ENCODE measurements at regions not wholly inside any gene's neighbourhood (a gene's known extent, or its start where the extent isn't known, plus 50 kb on each side); places are given as distances from the start of the nearest gene placed in this dataset.

DNA sequence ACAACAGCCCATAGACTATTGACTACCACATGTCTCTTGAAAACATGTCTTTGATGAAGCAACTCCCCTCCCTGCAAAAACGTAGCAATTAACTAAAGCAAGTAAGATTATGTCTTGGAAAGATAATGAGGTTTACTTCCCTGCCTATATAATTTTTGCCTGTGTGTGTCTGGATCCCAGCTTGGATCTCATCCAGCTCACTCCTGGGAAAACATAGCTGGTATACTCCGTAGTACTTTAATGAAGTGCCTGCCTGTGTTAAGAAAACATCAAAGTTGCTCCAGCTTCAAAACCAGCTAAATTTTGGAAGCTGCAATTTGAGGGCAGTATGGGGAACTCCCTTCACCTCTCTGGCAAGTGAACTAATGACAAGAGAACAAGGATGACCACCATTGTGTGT lies 182.6 kb upstream of the C9orf72 start:
- no peak for DNase-seq

DNA sequence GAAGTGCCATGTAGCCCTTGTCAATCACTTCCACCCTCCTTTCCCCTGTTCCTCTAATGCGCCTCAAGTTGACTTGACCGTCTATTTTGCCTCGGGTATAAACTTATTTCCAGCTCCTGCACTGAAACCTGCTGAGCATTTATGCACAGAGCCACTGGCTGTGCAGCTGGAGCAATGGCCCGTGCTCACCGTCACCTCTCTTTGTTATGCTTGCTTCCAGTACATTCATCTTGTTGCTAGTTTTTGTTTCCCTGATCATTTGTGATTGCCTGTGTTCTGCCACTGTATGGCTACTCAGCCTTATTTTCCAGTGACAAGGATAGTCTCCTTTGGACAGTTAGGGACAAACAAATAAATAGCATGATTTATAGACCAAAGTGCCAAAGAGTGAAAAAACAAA lies 183.1 kb upstream of the C9orf72 start:
- no peak for DNase-seq

DNA sequence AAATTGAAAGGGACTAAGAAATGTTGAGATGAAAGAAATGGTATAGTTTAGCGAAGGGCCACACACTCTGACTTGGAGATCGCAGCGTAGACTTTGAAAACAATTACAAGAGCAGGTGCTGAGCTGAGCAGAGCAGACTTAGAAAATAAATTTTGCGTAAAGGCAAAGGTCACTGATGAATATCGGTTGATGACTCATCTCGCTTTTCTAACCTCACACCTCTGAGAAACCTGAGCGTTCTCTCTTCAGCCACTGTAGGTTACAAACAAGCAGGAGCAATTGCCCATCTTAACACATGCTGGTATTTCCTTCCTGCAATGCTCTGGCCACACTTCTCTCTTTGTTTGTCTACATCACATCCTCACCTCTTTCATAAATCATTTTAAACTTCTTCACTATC lies 190.6 kb upstream of the C9orf72 start:
- DNase-seq = no peak

DNA sequence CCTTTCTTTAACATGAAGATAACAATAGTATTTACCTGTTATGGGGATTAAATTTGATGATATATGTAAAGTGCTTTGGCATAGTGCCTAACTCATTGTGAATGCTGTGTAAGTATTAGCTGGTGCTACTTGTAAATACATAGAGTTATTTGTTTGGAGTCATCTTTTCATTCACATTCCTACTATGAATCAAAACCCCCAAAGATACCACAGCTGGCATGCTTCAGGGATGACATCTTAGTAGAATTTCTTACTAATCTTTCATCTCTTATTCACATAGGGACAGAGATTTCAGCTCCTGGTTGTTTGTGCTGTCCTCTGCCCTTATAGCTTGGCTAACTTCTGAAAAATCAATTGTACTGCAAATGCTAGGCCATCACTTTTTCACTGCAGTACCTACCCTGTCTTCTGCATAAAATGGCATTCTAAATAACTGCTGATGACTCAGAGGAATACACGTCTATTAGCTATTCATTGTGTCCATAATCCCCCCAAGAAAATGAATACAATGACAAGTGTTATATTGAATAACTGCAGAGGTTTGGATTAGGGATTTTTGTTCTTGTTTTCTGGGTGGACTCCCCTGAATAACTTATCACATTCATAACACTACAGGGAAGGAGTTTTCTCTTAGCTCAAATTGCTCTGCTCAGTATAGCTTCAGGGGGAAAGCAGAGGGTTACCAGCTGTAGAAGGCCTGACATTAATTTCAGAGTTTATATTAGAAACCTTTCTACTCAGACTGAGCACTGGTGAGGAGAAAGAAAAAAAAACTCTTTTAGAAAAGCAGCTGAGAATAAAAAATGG lies 192.2 kb upstream of the C9orf72 start:
- DNase-seq = no peak

DNA sequence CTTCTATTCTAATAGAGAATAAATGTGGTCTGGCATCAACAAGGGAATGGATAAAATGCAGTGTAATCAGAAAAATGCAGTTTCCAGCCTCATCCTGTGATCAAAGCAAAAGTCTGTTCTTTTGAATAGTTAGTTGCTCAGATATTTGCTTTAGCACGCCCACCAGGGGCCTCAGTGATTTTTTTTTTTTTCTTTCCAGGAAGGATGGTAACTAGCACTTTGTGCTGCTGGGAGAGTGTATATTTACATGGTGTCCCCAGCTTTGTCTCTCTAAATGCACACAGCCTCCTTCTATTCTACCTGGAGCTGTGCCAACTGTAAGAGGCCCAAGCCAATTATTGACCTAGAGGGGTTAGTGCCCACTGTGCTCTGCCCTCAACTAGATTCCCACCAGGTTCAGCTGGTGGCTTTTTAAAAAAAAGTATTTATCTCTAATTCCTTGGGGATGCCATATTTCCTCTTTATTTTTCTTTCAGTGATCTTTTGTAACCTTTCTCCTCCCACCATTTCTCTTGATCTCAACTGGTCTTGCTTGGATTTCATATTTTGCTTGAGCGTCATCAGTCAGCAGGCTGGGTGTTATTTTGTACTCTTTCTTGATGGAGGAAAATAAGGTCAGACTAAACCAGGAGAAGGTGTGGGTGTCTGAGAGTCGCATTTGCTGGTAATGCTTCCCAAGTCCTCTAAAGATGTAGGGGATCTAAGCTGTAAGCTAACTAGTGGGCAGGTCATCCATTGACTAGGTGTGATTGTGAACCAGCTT lies 193.0 kb upstream of the C9orf72 start:
- DNase-seq = no peak

DNA sequence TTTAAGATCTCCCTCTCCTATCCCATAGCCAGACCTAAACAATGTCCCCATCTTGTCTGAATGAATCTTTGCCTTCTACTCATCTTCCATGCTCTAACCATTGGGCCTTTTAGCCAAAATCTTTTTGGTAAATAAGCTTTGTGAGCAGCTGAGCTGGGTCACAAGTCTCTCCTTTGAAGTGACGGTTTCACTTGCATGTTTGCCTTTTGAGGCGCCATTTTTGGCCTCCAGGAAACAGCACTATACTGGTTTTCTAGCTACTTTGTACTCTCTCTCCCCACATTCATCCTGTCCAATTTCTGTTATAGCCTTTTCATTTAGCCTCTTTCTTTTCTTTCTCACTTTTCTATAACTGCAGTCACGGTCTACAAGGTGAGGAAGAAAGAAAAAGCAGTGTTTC lies 195.5 kb upstream of the C9orf72 start:
- DNase-seq = no peak

DNA sequence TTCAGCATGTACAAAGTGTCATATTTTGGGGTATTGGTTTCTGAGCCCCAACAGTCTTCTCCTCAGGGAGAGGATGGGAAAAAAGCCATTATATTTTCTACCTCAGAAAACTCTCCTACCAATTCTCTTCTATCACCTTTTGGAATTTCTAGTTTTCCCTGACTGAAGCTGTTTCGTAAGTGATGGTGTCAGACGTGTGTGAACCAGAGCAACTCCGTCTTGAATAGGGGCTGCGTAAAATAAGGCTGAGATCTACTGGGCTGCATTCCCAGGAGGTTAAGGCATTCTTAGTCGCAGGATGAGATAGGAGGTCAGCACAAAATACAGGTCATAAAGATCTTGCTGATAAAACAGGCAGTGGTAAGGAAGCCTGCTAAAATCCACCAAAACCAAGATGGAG lies 197.3 kb upstream of the C9orf72 start:
- no peak for DNase-seq

DNA sequence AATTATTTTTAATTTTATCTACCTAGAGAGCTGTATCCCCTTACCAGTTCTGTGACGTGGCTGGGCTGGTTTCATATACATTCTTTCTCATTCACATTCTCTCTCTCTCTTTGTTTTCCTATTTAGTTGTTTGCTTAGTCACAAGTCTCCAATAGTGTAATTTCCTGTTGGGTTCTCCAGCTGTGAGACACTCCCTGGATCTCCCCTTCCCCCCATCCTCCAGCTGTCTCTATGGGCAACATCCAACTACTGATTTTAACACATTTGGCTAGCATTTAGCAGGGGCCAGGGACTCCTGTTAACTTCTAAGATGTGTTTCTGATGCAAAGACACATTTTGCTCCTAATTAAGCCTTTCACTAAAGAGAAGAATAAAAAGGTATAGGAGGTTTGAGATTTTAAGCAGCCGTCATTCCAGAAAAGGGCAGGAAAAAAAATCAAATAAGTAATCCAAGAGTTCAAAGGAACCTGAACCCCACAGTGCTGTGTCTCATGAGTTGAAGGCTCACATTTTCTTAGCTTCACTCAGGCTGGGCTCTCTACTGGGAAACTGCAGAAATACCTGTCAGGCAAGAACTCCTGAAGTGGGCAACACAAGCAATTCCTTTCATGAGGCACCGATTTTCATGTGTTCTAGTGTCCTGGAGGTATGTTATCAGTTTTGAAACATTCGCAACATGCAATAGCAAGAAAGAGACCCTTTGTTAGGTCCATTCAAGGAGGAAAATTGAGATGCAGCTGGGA lies 198.7 kb upstream of the C9orf72 start:
- no peak for DNase-seq

DNA sequence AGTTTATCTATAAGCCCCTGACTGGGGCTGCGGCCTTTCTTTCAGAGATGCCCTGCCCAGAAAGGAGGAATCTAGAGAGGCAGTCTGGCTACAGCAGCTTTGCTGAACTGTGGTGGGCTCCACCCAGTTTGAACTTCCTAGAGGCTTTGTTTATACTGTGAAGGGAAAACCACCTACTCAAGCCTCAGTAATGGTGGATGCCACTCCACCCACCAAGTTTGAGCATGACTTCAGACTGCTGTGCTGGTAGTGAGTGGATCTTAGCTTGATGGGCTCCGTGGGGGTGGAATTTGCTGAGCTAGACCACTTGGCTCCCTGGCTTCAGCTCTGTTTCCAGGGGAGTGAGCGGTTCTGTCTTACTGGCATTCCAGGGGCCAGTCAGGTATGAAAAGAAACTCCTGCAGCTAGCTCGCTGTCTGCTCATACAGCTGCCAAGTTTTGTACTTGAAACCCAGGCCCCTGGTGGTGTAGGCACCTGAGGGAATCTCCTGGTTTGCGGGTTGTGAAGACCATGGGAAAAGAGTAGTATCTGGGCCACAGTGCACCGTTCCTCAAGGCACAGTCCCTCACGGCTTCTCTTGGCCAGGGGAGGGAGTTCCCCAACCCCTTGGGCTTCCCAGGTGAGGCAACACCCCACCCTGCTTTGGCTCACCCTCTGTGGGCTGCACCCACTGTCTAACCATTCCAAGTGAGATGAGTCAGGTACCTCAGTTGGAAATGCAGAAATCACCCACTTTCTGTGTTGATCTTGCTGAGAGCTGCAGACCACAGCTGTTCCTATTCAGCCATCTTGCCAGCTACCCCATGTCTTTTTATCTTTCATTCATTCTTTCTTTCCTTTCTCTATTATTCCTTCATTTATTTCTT lies 211.8 kb upstream of the C9orf72 start:
- DNase-seq = no peak

DNA sequence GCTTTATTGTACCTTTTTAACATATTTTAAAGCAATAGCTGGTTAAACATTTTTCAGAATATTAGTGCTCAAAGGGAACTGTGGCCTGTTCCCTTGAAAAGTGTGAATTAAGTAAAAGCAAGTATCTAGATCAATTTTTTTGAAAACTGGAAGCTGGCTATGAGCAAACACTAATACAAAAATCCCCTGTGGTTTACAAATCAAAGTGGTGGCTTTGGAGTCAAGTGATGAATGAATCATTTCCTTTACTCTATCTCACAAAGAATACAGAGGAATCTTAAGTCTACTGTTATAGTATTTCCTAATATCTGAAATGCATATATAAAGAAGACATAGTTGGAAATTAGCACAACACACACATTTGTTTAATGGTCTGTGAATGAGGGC lies 212.4 kb upstream of the C9orf72 start:
- no peak for DNase-seq

DNA sequence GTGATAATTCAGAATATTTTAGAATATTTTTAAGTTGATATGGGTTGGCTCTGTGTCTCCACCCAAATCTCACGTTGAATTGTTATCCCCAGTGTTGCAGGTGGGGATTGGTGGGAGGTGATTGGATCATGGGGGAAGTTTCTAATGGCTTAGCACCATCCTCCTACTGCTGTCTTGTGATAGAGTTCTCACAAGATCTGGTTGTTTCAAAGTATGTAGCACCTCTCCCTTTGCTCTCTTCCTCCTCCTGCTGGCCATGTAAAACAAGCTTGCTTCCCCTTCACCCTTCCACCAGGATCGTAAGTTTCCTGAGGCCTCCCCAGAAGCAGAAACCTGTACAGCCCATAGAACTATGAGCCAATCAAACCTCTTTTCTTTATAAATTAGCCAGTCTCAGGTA lies 214.6 kb upstream of the C9orf72 start:
- no peak for DNase-seq

DNA sequence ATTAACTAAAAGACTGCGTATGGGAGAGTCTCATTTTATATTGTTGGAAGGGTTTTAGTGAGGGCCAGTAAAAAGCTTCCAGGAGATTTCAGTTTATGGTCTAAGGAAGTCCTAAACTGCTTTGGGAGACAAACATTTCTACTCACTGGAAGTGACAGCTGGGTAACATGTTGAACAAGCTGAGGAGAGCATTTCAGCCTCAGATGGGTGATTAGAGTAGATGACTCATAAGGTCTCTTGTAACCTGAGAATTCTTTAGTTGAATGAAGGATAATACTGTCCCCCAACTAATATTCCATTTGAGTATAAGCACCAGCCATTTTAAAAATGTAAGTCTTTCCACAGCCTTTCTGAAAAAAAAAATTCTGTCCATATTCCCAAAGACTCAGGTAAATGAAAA lies 218.0 kb upstream of the C9orf72 start:
- no peak for DNase-seq

DNA sequence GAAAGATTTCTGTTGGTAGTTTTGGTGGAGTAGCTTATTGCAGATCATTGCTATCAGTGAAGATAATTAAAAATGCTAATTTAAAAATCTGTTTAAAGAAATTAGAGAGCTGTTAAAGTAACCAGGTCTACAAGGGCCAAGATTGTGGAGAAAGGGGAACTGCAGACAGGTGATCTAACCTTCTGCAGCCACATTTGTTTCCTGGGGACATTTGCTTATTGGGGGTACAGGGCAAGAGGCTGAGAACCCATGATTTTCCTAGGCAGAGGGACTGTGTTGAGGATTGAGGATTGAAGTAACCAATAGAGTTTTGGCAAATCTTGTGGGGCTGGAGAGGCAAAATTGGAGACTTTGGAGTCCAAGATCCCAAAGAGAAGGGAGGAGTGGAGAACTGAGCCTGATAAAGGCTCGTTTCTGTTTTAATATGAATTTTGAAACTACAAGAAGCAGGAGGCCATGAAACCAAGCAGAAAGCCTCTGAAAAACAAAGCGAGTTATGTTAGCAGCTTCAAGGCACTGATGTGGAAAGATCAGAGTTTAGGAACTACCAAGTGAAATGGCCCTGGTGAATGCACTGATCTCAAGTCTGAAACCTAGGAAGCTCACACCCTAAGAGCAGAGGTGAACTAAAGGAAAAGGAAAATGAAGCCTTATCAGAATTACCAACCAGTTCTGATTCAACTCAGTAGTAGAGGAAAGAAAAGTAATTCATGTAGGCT lies 219.8 kb upstream of the C9orf72 start:
- no peak for DNase-seq

DNA sequence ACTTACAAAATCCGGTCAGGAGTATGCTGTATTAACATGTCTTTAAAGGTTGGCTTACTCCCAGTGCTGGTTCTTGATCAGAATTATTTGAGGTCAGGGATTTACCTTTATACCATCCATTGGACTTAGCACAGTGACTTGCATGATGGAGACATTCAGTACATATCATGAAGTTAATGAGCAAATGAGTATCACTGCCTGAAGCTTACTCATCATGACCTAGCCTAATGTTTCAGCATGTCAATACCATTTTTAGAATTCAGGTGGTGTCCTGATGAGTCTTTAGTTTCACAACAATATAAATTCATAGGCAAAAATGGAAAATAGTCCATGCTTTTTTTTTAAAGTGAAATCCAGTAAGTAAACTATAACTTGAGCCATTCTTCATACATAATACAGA lies 226.0 kb upstream of the C9orf72 start:
- DNase-seq = no peak

DNA sequence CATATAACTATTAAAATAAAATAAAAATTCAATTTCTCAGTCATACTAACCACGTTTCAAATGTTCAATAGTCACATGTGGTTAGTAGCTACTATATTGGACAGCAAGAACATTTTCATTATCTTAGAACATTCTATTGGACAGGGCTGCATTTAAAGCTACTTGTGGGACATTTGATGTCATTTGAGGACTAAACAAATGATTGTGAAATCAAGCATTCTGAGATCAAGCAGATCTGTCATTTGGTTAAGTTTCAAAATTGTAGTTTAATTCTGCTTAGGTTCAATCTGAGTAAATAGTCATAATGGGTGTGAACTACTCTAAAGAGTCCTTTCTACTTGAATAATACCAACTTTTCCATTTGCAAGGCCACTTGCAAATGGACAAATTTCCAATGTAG lies 226.9 kb upstream of the C9orf72 start:
- DNase-seq = no peak

DNA sequence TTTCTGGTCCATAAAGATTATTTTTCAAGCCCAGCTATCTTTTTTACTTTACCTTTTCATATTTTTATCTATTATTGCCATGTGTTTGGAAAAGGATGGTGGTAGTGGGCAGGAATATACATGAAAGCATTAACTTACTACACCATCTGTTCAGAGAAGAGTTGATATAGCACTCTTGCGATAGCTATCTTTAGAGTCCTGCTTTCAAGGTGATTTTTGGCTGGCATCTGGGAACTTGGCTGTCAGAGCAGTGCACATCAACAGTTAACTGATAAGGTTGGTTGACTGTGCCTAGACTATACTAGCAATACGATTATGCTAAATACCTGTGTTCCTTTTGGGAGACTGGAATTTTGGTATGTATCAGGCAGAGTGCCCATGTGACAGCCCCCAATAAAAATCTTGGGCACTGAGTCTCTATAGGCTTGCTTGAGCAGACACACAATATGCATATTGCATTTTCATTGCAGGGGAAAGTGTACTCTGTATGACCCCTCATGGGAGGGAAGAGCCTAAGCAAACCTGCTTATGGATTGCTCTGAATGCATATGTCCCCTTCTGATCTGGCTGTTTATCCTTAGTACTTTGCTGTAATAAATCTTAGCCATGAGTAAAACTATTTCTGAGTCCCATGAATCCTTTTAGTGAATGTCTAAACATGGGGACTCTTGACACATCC lies 227.6 kb upstream of the C9orf72 start:
- DNase-seq = no peak

DNA sequence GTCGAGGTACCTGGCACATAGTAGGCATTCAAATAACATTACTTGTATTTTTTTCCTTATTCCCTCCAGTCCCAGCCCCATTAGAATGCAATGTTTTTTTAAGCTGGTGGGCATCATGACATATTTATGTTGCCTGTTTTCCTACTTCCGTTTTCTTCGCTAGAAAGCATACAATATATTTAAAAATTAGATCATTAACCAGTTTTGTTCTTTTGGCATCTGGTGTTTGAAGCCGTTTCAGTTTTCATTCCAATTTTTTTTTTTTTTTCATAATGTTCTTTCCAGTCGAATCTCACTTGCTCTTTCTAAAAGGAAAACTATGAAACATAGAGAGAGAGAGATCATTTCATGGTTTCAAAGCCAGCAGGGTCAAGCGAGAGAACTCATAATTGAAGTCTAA lies 228.3 kb upstream of the C9orf72 start:
- DNase-seq = no peak

DNA sequence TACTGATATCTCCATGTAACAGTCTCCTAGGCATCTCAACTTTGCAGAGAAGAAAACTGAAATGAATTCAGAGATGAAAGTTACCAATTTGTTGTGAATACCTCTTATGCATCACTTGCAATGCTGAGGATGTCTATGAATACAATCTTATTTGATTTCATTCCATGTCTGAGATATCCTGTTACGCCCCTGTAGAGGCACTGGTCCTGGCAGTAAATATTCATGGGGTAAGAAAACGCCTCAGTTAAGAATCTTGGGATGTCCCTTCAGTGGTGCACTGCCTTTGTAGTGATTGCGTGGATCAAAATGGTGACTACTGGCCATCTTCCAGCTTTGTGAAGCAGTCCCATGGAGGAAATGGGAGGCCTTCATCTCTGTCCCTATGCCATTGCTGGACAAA lies 229.1 kb upstream of the C9orf72 start:
- no peak for DNase-seq

DNA sequence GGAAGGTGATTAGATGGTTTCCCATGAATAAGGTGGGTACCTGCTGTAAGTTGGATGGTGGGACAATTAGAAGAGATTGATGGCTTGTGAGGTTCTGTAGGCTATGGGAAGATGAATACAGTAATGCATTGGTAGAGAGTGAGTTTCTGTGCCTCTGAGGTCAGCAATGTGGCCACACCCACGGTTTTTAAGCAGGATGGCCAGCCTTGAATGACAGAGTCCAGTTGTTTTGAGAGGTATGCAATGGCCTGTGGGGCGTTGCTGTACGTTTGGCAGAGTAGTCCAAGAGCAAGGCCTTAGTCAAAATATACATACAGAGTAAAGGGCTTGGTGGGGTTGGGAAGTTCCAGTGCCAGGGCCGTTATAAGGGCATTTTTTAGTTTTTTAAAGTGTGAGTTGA lies 235.6 kb upstream of the C9orf72 start:
- no peak for DNase-seq

DNA sequence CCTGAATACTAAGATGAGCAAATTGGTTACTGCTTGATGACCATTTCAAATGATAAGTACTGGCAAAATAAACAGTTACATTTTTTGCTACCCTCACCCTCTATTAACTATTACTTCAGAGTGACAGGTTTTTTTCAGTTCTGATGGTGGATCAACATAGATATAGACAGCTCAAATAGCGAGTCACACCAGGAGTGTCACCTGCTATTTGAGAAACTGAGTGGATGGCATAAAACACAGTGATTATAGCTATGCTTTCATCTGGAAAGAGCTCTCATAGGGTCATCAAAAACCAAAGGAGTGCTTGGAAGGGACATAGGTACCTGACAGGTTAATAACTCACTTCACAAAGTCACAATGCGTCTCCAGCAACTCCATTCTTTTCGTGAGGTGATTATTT lies 244.5 kb upstream of the C9orf72 start:
- DNase-seq = no peak

DNA sequence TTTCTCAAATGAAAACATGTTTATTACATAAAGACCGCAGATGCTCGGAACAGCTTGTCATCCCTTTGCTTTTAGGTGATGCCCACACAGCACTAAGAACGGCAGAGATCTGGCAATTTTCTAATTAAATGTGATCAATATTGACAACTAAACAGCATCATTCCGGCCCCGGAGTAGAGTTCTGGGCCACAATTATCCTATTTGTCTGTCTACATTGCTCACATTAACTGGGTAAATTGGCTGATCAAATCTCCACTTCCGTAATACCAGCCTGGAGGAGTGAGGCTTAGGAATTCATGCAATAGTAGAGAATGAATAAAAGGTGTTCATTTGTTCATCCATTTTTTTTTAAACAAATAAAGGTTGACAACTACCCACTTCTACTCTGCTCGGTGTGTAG lies 245.1 kb upstream of the C9orf72 start:
- DNase-seq = no peak

DNA sequence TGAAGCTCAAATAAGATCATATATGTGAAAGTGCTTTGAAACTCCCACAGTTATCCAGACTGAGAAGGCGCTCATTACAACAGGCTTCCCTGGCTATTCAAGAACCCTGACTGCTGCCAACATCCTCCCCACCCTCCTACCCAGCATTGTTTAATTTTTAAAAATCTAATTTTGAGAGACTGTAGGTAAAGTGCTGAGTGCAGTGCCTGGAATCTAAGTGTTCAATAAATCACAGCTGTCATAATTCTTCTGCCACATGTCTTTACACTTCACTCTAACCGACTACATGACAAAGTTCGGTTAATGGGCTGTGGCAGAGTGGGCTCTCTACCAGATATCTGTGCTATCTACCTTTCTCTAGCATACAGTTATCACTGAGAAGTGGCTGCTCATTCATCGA lies 255.6 kb upstream of the C9orf72 start:
- DNase-seq = no peak

Measured in CD4-positive, alpha-beta T cell treated with Interleukin-15 for 1 hour (primary cell).